ENCODE measurements at regions not wholly inside any gene's neighbourhood (a gene's known extent, or its start where the extent isn't known, plus 50 kb on each side); places are given as distances from the start of the nearest gene placed in this dataset.

DNA sequence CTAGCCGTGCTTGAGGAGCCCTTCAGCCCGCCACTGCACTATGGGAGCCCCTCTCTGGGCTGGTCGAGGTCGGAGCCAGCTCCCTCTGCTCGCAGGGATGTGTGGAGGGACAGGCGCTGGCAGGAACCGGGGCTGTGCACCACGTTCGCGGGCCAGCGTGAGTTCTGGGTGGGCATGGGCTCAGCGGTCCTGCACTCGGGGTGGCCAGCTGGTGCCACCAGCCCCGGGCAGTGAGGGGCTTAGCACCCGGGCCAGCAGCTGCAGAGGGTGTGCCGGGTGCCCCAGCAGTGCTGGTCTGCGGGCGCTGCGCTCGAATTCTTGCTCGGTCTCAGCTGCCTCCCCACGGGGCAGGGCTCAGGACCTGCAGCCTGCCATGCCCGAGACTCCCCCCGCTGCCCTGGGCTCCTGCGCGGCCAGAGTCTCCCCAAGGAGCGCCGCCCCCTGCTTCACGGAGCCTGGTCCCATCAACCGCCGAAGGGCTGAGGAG, 90.8 kb upstream of the NRG3 start:
- DNase-seq (ENCODE audit: low read depth in 3 of 3) = no peak

DNA sequence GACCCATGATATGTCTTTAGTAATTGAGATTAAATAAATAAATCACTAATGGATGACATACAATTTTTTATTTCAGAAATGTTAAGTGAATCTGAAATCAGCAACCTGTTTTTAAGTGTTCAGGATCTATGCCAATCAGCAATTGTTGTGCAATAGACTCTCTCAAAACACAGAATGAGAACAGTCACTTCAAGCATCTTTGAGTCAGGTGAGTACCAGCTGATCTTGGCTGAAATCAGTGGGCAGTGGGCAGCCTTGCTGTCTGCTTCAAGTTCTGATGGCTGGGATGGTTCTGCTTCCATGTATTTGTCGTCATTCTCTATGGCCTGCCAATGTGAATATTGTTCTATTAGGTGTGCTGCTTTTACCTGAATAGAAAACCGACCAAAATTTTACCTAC, 82.3 kb upstream of the NRG3 start:
- no peak for DNase-seq (ENCODE audit: low read depth in 3 of 3)

DNA sequence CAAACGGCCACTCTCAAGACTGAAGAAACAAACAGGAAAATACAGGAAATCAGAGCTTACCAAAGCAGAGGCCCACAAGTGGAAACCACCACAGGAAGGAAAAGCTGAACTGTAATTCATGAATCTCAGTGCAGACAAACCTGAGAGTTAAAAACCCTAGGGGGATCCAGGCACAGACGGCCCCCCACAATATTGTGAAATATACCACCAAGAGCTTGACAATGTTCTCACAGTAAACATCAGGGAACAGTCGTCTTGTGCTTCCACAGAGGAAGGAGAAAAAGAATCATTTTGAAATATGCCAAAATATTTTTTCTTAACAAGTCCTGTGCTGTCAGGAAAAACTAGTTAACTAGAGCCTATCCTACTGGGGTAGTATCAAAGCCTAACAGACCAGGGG, 68.2 kb upstream of the NRG3 start:
- DNase-seq (ENCODE audit: low read depth in 3 of 3) = no peak

DNA sequence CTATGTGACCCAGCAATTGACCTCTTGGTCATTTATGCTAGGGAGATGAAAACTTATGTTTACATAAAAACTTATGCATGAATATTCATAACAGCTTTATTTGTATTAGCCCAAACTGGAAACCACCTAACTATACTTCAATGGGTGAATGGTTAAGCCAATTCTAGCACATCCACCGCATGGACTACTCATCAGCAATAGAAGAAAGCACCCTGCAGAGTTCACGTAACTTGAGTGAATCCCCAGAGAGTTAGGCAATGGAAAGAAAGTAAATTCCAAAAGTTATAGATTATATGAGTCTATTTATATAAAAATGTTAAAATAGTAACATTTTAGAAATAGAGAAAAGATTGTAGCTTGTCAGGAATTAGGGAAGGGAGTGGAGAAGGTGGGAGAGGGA, 60.2 kb upstream of the NRG3 start:
- DNase-seq (ENCODE audit: low read depth in 3 of 3) = no peak

DNA sequence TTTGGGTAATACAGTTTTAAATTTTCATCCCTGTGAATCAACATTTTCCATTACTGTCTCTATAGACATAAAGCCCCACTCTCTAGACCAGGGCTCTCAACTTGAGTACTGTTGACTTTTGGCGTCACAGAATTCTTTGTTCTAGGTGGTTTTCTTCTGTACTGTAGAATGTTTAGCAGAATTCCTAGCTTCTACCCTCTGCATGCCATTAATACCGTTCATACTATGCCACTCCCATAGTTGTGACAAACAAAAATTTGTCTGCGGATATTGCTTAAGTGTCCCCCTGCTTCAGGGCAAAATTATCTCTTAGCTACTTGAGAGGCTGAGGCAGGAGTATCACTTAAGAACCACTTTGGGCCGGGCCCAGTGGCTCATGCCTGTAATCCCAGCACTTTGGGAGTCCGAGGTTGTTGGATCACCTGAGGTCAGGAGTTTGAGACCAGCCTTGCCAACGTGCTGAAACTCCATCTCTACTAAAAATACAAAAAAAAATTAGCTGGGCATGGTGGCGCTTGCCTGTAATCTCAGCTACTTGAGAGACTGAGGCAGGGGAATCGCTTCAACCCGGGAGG, 57.3 kb upstream of the NRG3 start:
- DNase-seq (ENCODE audit: low read depth in 3 of 3) = no peak

DNA sequence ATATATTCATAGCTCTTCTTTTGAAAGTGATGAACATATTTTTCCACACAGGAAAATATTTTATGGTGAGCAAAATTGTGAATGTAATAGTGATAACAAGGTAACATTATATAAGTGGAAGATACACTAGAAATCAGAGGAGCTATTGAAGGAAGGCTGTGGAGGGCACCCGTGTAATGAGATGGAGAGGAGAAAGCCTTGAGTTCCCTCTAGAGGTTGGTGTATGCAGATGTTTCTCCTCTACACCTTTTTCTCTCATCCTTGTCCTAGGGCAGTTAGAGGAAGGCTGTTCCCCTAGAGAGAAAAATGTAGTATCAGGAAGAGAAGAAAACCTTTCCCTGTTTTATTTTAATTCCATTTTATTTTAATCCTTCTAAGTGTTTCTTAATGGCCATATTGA, 54.6 kb upstream of the NRG3 start:
- no peak for DNase-seq (ENCODE audit: low read depth in 3 of 3)

Measured in stimulated activated CD4-positive, alpha-beta T cell treated with anti-CD3 and anti-CD28 coated beads, TNF-alpha, amount 100 ng/mL, for 4 hours (primary cell).